22Rv1 (cell line): ENCODE measurements at regions not wholly inside any gene's neighbourhood (a gene's known extent, or its start where the extent isn't known, plus 50 kb on each side); places are given as distances from the start of the nearest gene placed in this dataset.

Source experiments
- ZFX ChIP-seq: fragments of 450-650 bp; IDR thresholded peaks from 2 replicates; pipeline ENCODE4 v1.6.1; 2017; ENCODE audit warnings: antibody characterized with exemption, borderline replicate concordance
- TF ChIP-seq, protein P1 (sequence below): fragments of 450-650 bp; IDR thresholded peaks from 2 replicates; pipeline ENCODE4 v1.5.1; 2017; ENCODE audit warnings: mild to moderate bottlenecking

DNA sequence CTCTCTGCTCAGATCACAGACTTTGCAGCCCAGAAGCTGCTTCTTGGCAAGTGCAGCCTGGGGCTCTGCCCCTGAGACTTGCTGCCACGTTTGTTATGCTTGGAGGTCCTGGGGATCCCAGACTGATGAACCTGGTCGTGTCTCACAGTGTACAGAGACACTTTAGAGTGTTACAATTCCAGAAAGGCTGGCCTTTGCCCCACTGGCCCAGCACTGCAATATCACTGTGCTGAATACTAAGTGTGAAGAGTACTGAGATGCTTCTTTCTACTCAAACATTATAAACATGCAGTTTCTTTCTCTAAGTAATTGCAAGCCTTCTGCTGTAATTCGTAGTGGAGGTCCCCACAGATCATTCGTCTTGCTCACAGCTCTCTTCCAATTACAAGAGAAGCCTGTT lies 133.2 kb downstream of the MAP3K21 start:
- TF ChIP-seq, protein P1, sequence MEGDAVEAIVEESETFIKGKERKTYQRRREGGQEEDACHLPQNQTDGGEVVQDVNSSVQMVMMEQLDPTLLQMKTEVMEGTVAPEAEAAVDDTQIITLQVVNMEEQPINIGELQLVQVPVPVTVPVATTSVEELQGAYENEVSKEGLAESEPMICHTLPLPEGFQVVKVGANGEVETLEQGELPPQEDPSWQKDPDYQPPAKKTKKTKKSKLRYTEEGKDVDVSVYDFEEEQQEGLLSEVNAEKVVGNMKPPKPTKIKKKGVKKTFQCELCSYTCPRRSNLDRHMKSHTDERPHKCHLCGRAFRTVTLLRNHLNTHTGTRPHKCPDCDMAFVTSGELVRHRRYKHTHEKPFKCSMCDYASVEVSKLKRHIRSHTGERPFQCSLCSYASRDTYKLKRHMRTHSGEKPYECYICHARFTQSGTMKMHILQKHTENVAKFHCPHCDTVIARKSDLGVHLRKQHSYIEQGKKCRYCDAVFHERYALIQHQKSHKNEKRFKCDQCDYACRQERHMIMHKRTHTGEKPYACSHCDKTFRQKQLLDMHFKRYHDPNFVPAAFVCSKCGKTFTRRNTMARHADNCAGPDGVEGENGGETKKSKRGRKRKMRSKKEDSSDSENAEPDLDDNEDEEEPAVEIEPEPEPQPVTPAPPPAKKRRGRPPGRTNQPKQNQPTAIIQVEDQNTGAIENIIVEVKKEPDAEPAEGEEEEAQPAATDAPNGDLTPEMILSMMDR = no peak
- no peak for TF ChIP-seq ZFX
